ENCODE measurements at regions not wholly inside any gene's neighbourhood (a gene's known extent, or its start where the extent isn't known, plus 50 kb on each side); places are given as distances from the start of the nearest gene placed in this dataset.
A peak's percentile ranks its signal among the peaks of the same experiment; 100 is the strongest.

DNA sequence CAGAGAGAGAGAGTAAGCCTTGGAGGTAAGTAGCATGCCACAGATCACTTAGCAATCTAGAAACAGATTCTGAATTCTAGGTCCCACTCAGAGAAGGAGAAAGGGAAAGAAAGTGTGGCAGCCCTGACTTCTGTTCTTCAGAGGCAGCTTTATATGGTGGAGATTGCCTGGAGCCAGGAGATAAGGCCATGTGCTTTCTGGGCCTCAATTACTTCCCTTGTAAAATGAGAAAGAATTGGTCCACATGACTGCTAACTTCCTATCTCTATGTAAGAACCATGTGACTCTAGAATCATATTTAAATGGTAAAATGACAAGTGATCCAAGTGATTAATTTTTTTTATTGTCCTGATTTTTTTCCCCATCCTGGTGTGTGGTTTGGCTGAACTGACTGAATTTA, 64.1 kb downstream of the HHEX start (continued):
- TF ChIP-seq ARID3A (IDR thresholded peaks at IDR 0.05; ENCODE audit: borderline replicate concordance, low read depth, low read length) (no peak), MCM5 (IDR thresholded peaks at IDR 0.05; ENCODE audit: low read depth) (no peak), ZBTB2 (IDR thresholded peaks at IDR 0.05) (no peak), SAFB2 (IDR thresholded peaks at IDR 0.05; ENCODE audit: borderline replicate concordance, low read depth, low read length, severe bottlenecking) (no peak), JUN (IDR thresholded peaks at IDR 0.05; ENCODE audit: borderline replicate concordance, low read depth, low read length) (no peak), JUN (CRISPR knock-in tag; IDR thresholded peaks at IDR 0.05; ENCODE audit: borderline replicate concordance) (no peak), ZNF408 (CRISPR knock-in tag; IDR thresholded peaks at IDR 0.05; ENCODE audit: low read depth) (no peak), BACH1 (tag; IDR thresholded peaks at IDR 0.05) (no peak), ZNF134 (CRISPR knock-in tag; conservative IDR thresholded peaks at IDR 0.05) (no peak), KDM2B (CRISPR knock-in tag; IDR thresholded peaks at IDR 0.05) (no peak), ZBTB33 (CRISPR knock-in tag; IDR thresholded peaks at IDR 0.05) (no peak), MCM2 (IDR thresholded peaks at IDR 0.05; ENCODE audit: low read depth) (no peak), IFI16 (CRISPR knock-in tag; IDR thresholded peaks at IDR 0.05) (no peak), ZNF830 (CRISPR knock-in tag; IDR thresholded peaks at IDR 0.05) (no peak), CBX3 (IDR thresholded peaks at IDR 0.05; ENCODE audit: borderline replicate concordance in 1 of 2, low read length in 2 of 2) (peak in 1 of 2 experiments; percentile 51; a peak in 1 of 3 replicates), HDAC2 (IDR thresholded peaks at IDR 0.05) (no peak), STAT5A (IDR thresholded peaks at IDR 0.05; ENCODE audit: borderline replicate concordance, low read length) (peak; percentile 47; the same call in 1 of the 2 replicates), CSDE1 (IDR thresholded peaks at IDR 0.05) (no peak), SLC30A9 (CRISPR knock-in tag; IDR thresholded peaks at IDR 0.05) (no peak), SREBF1 (IDR thresholded peaks at IDR 0.05; ENCODE audit: borderline replicate concordance, low read depth, low read length) (no peak), ETV1 (tag; conservative IDR thresholded peaks at IDR 0.05; ENCODE audit: low read depth) (no peak), CBFA2T3 (IDR thresholded peaks at IDR 0.05) (peak; percentile 82)
- TF ChIP-seq, protein P1, sequence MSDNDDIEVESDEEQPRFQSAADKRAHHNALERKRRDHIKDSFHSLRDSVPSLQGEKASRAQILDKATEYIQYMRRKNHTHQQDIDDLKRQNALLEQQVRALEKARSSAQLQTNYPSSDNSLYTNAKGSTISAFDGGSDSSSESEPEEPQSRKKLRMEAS (CRISPR knock-in tag; IDR thresholded peaks at IDR 0.05) = peak; percentile 35; the same call in 1 of the 2 replicates
- TF ChIP-seq, protein P2, sequence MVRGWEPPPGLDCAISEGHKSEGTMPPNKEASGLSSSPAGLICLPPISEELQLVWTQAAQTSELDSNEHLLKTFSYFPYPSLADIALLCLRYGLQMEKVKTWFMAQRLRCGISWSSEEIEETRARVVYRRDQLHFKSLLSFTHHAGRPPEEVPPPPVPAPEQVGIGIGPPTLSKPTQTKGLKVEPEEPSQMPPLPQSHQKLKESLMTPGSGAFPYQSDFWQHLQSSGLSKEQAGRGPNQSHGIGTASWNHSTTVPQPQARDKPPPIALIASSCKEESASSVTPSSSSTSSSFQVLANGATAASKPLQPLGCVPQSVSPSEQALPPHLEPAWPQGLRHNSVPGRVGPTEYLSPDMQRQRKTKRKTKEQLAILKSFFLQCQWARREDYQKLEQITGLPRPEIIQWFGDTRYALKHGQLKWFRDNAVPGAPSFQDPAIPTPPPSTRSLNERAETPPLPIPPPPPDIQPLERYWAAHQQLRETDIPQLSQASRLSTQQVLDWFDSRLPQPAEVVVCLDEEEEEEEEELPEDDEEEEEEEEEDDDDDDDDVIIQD (CRISPR knock-in tag; IDR thresholded peaks at IDR 0.05) = no peak

Data from K562 (cell line).